Neuron (in vitro differentiated cells): ENCODE measurements at regions not wholly inside any gene's neighbourhood (a gene's known extent, or its start where the extent isn't known, plus 50 kb on each side); places are given as distances from the start of the nearest gene placed in this dataset.

Experiments
- H2AFZ ChIP-seq: one replicate; pipeline ENCODE4 v1.6.1; 2013; ENCODE audit warnings: low read depth, mild to moderate bottlenecking, inconsistent platforms, low read length, moderate library complexity
- H3K27me3 ChIP-seq: one replicate; pipeline ENCODE4 v1.6.1; 2013; ENCODE audit warnings: low read length; ENCODE audit not compliant: insufficient read depth
- H3K36me3 ChIP-seq: one replicate; pipeline ENCODE4 v1.6.1; 2013; ENCODE audit warnings: low read length; ENCODE audit not compliant: insufficient read depth
- H3K4me1 ChIP-seq: one replicate; pipeline ENCODE4 v1.6.1; 2013; ENCODE audit warnings: low read length; ENCODE audit not compliant: insufficient read depth
- H3K4me3 ChIP-seq: 2 replicates; pipeline ENCODE4 v1.5.1; 2013; ENCODE audit warnings: mild to moderate bottlenecking, low read length, moderate library complexity
- H3K9me3 ChIP-seq: one replicate; pipeline ENCODE4 v1.6.1; 2013; ENCODE audit warnings: low read length

- Histone ChIP-seq H3K27me3 (peaks cover 71% of the 10 kb centered on the region), H3K4me3 (no peak overlapping the region), H2AFZ (no peak overlapping the region), H3K9me3 (no peaks in the 10 kb centered on the region), H3K36me3 (no peaks in the 10 kb centered on the region), H3K4me1 (peaks cover 5% of the 10 kb centered on the region)
Observed at GRCh38 chr11:20248121-20248772, 88.0 kb upstream of the DBX1 start.

GRCh38 chr11:20247591-20248007 lies 87.3 kb upstream of the DBX1 start:
- no peaks in the 10 kb centered on the region for H3K36me3 ChIP-seq
- no peaks in the 10 kb centered on the region for H3K9me3 ChIP-seq
- H2AFZ ChIP-seq, result no peak overlapping the region
- H3K4me3 ChIP-seq, result no peak overlapping the region
- peaks cover 5% of the 10 kb centered on the region for H3K4me1 ChIP-seq
- H3K27me3 ChIP-seq, result peaks cover 69% of the 10 kb centered on the region

GRCh38 chr11:20243974-20244373 lies 83.7 kb upstream of the DBX1 start:
- peaks cover 33% of the 10 kb centered on the region for H3K27me3 ChIP-seq
- H3K4me1 ChIP-seq, result peaks cover 5% of the 10 kb centered on the region
- no peak overlapping the region for H2AFZ ChIP-seq
- H3K9me3 ChIP-seq, result no peaks in the 10 kb centered on the region
- H3K4me3 ChIP-seq, result no peak overlapping the region
- no peaks in the 10 kb centered on the region for H3K36me3 ChIP-seq

- no peaks in the 10 kb centered on the region for H3K9me3 ChIP-seq
Observed at GRCh38 chr11:20238712-20239111, 78.4 kb upstream of the DBX1 start.

GRCh38 chr11:20235164-20235563 lies 74.9 kb upstream of the DBX1 start:
- H3K36me3 ChIP-seq, result no peaks in the 10 kb centered on the region
- H2AFZ ChIP-seq, result no peak overlapping the region
- no peaks in the 10 kb centered on the region for H3K9me3 ChIP-seq
- H3K4me3 ChIP-seq, result no peak overlapping the region
- no peaks in the 10 kb centered on the region for H3K4me1 ChIP-seq
- H3K27me3 ChIP-seq, result peaks cover 11% of the 10 kb centered on the region

More at GRCh38 chr11:20238712-20239111, 78.4 kb upstream of the DBX1 start:
- H3K4me1 ChIP-seq, result no peaks in the 10 kb centered on the region
- H3K27me3 ChIP-seq, result peaks cover 11% of the 10 kb centered on the region
- H2AFZ ChIP-seq, result no peak overlapping the region
- H3K36me3 ChIP-seq, result no peaks in the 10 kb centered on the region
- no peak overlapping the region for H3K4me3 ChIP-seq

- Histone ChIP-seq H3K36me3 (no peaks in the 10 kb centered on the region), H3K4me3 (no peak overlapping the region), H3K27me3 (peaks cover 18% of the 10 kb centered on the region), H2AFZ (no peak overlapping the region), H3K9me3 (no peaks in the 10 kb centered on the region), H3K4me1 (no peaks in the 10 kb centered on the region)
Observed at GRCh38 chr11:20227631-20228030, 67.4 kb upstream of the DBX1 start.

- Histone ChIP-seq H2AFZ (no peak overlapping the region), H3K9me3 (no peaks in the 10 kb centered on the region), H3K4me1 (no peaks in the 10 kb centered on the region), H3K27me3 (peaks cover 23% of the 10 kb centered on the region), H3K4me3 (no peak overlapping the region), H3K36me3 (no peaks in the 10 kb centered on the region)
Observed at GRCh38 chr11:20226933-20227332, 66.7 kb upstream of the DBX1 start.

- H2AFZ ChIP-seq, result no peak overlapping the region
- no peaks in the 10 kb centered on the region for H3K4me1 ChIP-seq
- no peaks in the 10 kb centered on the region for H3K36me3 ChIP-seq
- peaks cover 42% of the 10 kb centered on the region for H3K27me3 ChIP-seq
- H3K4me3 ChIP-seq, result no peak overlapping the region
- H3K9me3 ChIP-seq, result no peaks in the 10 kb centered on the region
Observed at GRCh38 chr11:20221566-20221965, 61.3 kb upstream of the DBX1 start.

- H3K9me3 ChIP-seq, result no peaks in the 10 kb centered on the region
- peaks cover 4% of the 10 kb centered on the region for H3K4me1 ChIP-seq
- H3K4me3 ChIP-seq, result no peak overlapping the region
- no peaks in the 10 kb centered on the region for H3K36me3 ChIP-seq
- H3K27me3 ChIP-seq, result peaks cover 50% of the 10 kb centered on the region
- no peak overlapping the region for H2AFZ ChIP-seq
Observed at GRCh38 chr11:20213790-20214189, 53.5 kb upstream of the DBX1 start.

GRCh38 chr11:20211691-20212090 lies 51.4 kb upstream of the DBX1 start:
- H3K36me3 ChIP-seq, result no peaks in the 10 kb centered on the region
- no peak overlapping the region for H2AFZ ChIP-seq
- peaks cover 10% of the 10 kb centered on the region for H3K4me1 ChIP-seq
- peaks cover 58% of the 10 kb centered on the region for H3K27me3 ChIP-seq
- no peaks in the 10 kb centered on the region for H3K9me3 ChIP-seq
- H3K4me3 ChIP-seq, result no peak overlapping the region
